ENCODE measurements at regions not wholly inside any gene's neighbourhood (a gene's known extent, or its start where the extent isn't known, plus 50 kb on each side); places are given as distances from the start of the nearest gene placed in this dataset.
"Not testable (repeated sequence)": the region's sequence is repeated elsewhere in the genome, so short reads cannot be mapped to it uniquely, and the experiment has no call there.

GRCh38 chr1:120941066-120941465 lies 51.5 kb downstream of the PPIAL4A start:
- DNase-seq (ENCODE audit: low spot score) = not testable (repeated sequence)

GRCh38 chr1:120941836-120942217 lies 52.3 kb downstream of the PPIAL4A start:
- DNase-seq (ENCODE audit: low spot score) = not testable (repeated sequence)

- peak; percentile 65 for DNase-seq (ENCODE audit: low spot score)
Observed at GRCh38 chr1:120942218-120942944, 52.8 kb downstream of the PPIAL4A start.

- DNase-seq (ENCODE audit: low spot score) = not testable (repeated sequence)
Observed at GRCh38 chr1:120942945-120943319, 53.4 kb downstream of the PPIAL4A start.

- DNase-seq (ENCODE audit: low spot score) = not testable (repeated sequence)
Observed at GRCh38 chr1:120944691-120945090, 55.1 kb downstream of the PPIAL4A start.

DNA sequence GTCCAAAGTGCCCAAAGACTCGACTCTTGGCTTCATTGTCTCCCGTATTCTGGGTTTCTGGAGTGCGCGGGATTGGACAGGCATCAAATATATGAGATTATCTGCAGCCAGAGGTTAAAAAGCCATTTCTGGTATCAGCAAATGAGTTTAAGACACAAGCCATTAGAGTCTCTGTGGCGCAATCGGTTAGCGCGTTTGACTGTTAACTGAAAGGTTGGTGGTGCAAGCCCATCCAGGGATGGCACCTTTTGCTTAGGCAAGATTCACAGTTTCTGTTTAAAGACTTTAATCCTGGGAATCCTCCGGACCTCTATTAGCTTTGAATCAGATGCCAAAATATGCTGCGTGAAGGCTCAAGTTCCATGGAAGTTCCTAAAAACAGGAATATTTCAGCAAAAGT lies 55.6 kb downstream of the PPIAL4A start:
- DNase-seq (ENCODE audit: low spot score) = not testable (repeated sequence)

GRCh38 chr1:120947114-120947513 lies 57.5 kb downstream of the PPIAL4A start:
- not testable (repeated sequence) for DNase-seq (ENCODE audit: low spot score)

DNA sequence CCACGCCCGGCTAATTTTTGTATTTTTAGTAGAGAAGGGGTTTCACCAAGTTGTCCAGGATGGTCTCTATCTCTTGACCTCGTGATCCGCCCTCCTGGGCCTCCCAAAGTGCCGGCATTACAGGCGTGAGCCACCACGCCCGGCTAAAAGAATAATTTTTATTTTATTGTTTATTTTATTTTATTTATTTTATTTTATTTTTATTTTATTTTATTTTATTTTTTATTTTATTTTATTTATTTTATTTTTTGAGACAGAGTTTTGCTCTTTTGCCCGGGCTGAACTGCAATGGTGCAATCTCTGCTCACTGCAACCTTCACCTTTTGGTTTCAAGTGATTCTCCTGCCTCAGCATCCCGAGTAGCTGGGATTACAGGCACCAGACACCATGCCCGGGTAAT lies 60.2 kb downstream of the PPIAL4A start:
- DNase-seq (ENCODE audit: low spot score) = not testable (repeated sequence)

GRCh38 chr1:120950633-120951032 lies 61.1 kb downstream of the PPIAL4A start:
- not testable (repeated sequence) for DNase-seq (ENCODE audit: low spot score)

DNA sequence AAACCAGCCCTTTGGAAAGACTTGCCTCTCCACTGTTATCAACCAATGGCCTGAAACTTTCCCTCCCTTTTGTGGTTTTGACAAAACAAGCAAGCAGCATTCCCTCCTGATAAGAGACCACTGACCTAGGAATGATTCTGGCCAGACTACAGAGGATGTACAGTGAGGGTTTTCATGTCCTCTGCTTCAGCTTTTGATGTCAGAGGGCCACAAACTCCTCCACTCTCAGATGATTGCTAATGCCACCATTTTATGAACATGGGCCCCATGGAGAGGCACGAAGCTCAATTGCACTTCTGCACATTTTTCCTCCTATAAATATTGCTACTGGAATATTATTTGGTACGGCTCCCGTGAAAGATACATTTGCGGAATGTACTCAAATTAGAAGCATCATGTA lies 61.5 kb downstream of the PPIAL4A start:
- DNase-seq (ENCODE audit: low spot score) = not testable (repeated sequence)

DNA sequence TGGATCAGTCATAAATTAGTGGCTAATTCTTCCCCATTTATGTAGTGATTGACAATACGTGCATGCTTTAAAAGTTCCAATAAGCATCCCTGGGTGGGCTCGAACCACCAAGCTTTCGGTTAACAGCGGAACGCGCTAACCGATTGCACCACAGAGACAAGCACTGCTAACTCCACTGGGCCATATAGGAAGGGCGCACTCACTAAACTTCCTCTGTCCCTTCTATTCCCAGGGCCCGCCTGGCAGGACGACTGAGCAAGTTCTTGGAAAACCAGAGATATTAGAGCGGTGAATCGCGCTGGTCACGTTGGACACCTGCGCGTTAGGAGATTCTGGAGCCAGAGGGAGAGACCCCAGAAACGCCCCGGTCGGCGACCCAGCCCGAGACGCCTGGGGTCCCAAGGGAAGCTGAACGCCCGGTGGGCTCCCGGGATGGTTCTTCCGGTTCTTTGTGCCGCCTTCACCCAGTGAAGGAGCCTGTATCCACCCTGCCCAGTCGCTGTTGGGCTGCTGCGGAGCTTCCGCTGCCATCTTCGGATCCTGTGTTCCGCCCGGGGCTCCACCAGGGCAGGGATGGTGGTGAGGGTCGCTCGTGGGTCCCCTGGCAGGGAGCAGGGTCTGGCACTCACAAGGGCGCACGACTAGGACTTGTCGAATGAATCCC lies 62.8 kb downstream of the PPIAL4A start:
- not testable (repeated sequence) for DNase-seq (ENCODE audit: low spot score)

- DNase-seq (ENCODE audit: low spot score) = not testable (repeated sequence)
Observed at GRCh38 chr1:120952871-120953265, 63.3 kb downstream of the PPIAL4A start.

DNA sequence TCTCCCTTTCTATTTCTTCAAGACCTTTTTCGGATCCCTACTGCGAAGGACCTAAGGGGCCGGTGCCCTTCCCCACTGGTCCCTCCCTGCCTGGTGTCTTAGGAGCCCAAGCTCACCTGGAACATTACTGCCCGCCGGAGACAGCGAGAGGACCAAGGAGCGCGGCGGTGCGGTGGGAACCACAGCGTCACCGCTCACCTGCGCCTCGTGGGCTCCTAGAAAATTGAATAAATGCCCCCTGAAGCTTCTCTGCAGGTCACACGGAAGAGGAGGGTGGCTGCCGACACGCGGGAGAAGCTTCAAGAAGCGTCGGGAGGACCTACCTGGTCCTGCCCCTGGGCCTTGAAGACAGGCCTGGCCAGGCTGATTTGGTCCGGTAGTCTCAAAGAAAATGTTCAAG lies 65.2 kb downstream of the PPIAL4A start:
- no peak for DNase-seq (ENCODE audit: low spot score)

DNA sequence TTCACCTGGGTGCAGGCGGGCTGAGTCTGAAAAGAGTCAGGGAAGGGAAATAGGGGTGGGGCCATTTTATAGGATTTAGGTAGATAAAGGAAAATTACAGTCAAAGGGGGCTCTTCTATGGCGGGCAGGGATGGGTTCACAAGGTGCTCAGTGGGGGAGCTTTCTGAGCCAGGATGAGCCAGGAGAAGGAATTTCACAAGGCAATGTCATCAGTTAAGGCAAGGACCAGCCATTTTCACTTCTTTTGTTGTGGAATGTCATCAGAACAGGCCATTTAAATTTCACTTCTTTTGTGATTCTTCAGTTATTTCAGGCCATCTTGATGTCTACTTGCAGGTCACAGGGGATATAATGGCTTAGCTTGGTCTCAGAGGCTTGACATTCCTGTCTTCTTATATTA lies 66.4 kb downstream of the PPIAL4A start:
- not testable (repeated sequence) for DNase-seq (ENCODE audit: low spot score)

DNA sequence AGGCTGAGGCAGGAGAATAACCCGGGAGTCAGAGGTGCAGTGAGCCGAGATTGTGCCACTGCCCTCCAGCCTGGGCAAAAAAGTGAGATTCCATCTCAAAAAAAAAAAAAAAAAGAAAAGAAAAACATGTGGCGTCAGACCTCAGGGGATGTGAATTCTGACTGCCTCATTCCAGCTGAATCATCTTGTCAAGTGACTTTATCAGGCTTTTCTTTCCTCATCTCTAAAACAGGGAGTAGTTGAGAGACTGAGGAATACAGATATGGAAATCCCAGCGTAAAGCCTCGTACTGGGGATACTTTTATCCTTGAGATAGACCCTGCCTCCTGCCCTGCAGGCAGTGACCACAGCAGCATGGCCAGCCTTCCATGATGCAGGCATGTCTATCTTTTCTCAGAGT lies 76.4 kb downstream of the PPIAL4A start:
- not testable (repeated sequence) for DNase-seq (ENCODE audit: low spot score)

GRCh38 chr1:120972863-120973262 lies 83.3 kb downstream of the PPIAL4A start:
- not testable (repeated sequence) for DNase-seq (ENCODE audit: low spot score)

GRCh38 chr1:120973836-120974235 lies 84.3 kb downstream of the PPIAL4A start:
- DNase-seq (ENCODE audit: low spot score) = not testable (repeated sequence)

DNA sequence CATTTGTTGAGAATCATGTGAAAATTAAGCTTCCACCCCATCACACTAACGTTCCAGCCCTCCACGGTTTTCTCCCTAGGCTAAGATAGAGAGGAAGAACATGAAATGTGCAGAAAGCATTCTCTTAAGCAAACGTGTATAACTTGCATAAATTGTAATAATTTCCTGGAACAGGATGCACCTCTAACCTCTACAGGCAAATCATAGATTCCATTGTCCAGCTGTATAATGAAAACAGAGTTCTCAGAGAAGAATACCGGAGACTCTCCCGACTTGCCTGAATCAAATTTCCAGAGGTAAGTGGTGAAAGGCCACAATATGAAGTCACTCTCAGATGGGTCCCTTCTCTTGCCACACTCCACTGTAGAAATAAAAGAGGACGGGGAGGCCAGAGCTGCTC lies 87.7 kb downstream of the PPIAL4A start:
- DNase-seq (ENCODE audit: low spot score) = not testable (repeated sequence)

GRCh38 chr1:120981489-120982094 lies 92.0 kb downstream of the PPIAL4A start:
- not testable (repeated sequence) for DNase-seq (ENCODE audit: low spot score)

DNA sequence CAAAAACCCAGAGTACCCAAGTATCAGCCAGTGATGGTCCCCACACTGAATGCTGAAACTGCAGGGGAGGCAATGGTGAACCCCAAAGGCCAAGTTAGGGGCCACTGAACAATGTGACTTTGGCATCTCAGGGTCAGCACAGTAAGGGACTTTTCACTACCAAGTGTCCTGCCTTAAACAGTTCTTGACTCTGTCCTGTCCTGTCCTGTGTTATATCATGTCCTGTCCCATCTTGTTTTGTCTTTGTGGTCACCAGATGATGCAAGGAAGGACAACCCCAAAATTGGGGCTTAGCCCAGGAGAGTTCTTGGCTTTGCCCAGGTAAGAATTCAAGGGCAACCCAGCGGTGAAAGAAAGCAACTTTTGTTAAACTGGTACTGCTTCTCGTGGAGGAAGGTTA lies 105.0 kb downstream of the PPIAL4A start:
- not testable (repeated sequence) for DNase-seq (ENCODE audit: low spot score)

- not testable (repeated sequence) for DNase-seq (ENCODE audit: low spot score)
Observed at GRCh38 chr1:120995025-120995424, 105.5 kb downstream of the PPIAL4A start.

DNA sequence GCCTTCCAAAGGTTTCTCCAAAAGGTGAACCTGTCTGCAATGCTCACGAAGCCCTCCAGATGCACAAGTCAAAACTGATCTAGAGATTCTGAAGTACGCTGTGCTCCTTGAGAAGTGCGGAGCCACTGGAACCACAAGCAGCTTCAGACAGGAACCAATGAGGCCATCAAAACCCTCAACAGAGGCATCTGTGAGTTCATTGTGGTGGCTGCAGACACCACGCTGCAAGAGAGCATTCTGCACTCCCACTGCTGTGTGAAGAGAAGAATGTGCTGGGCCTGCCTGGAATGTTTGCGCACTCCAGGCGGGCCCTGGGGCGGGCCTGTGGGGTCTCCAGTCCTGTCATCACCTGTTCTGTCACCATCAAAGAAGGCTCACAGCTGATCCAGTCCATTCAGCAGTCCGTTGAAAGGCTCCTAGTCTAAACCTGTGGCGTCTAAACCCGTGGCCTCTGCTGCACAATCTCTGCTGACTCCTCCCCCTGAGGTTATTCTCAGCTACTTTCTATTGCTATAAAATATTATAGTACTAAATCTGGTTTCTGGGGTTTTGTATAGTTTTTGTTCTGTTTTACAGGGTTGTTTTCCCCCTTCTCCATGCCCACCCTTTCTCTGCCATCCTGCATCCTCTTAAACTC lies 111.6 kb downstream of the PPIAL4A start:
- DNase-seq (ENCODE audit: low spot score) = not testable (repeated sequence)
